ENCODE measurements at regions not wholly inside any gene's neighbourhood (a gene's known extent, or its start where the extent isn't known, plus 50 kb on each side); places are given as distances from the start of the nearest gene placed in this dataset.
"Not testable (repeated sequence)": the region's sequence is repeated elsewhere in the genome, so short reads cannot be mapped to it uniquely, and the experiment has no call there.

DNA sequence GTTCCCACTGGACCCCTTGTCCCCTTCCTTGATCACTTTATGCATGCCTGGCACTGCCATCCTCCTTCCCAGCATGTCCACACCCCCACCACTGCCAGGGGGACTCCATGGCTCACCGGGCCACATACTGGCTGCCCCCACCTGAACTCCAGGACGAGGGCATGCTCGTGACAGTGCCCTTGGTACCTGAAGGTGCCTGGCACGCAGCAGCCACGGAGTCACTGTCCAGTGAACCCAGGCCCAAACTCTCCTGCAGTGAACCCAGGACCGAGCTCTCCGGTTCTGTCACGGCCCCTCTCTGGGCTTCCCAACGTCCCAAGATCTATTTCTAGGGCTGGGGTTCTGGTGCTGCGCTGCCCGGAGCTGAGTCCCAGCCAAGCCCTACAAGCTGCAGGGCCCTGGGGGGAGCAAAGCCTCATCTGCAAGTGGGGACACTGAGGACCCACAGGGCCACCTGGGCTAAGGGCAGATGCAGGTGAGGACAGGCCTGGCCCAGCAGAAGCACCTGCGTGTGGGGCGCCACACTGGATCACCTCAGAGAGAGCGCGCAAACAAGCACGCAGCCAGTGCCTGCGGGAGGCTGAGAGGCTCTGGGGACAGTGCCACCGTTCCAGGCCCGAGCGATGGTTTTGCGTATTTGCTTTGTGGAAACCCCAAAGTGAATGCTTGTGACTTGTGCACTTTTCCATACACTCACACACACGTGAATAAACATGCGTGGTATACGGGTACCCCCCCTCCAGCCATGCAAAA is 5406.3 kb upstream of the TPTE start:
- not testable (repeated sequence) for TF ChIP-seq POLR2AphosphoS5 (IDR thresholded peaks at IDR 0.05); EP300 (conservative IDR thresholded peaks at IDR 0.05; ENCODE audit: poor library complexity, severe bottlenecking)
- TF ChIP-seq, protein P1, sequence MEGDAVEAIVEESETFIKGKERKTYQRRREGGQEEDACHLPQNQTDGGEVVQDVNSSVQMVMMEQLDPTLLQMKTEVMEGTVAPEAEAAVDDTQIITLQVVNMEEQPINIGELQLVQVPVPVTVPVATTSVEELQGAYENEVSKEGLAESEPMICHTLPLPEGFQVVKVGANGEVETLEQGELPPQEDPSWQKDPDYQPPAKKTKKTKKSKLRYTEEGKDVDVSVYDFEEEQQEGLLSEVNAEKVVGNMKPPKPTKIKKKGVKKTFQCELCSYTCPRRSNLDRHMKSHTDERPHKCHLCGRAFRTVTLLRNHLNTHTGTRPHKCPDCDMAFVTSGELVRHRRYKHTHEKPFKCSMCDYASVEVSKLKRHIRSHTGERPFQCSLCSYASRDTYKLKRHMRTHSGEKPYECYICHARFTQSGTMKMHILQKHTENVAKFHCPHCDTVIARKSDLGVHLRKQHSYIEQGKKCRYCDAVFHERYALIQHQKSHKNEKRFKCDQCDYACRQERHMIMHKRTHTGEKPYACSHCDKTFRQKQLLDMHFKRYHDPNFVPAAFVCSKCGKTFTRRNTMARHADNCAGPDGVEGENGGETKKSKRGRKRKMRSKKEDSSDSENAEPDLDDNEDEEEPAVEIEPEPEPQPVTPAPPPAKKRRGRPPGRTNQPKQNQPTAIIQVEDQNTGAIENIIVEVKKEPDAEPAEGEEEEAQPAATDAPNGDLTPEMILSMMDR (IDR thresholded peaks at IDR 0.05; ENCODE audit: poor library complexity, severe bottlenecking): not testable (repeated sequence)
